ENCODE measurements at regions not wholly inside any gene's neighbourhood (a gene's known extent, or its start where the extent isn't known, plus 50 kb on each side); places are given as distances from the start of the nearest gene placed in this dataset.

DNA sequence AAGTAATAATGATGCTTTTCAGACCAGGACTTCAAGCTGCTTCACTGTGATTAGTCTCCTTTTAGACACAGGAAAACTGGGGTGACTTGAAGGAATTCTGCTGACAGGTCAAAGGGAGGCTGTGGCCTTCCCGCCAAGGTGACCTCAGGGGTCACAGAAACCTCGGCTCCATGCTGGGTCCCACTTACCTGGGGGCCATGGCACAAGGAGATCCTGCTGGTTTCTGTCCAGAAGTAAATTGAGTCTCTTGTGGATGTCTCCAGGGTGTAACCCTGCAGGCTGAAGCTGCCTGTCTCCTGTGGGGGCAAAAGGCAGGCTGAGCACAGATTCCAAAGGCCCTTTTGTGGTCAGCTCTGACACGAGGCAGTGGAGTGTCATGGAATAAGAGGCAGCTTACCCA, 138.7 kb upstream of the MED13L start:
- Histone ChIP-seq H3K9me1 (replicated peaks; ENCODE audit: control insufficient read depth, extremely low read depth, insufficient read depth, low read length) (no peaks in the 10 kb centered on the region), H2AFZ (ENCODE audit: low read depth, low read length) (no peak overlapping the region), H3K27ac (ENCODE audit: insufficient read depth, low read depth, low read length) (no peak overlapping the region), H3K4me3 (replicated peaks in 1 of 3; ENCODE audit: insufficient read depth in 1 of 3, low read depth in 1 of 3, low read length in 3 of 3) (no peak overlapping the region), H3K4me1 (ENCODE audit: control insufficient read depth, extremely low read depth, insufficient read depth, low read length) (no peaks in the 10 kb centered on the region), H3K9ac (replicated peaks; ENCODE audit: extremely low read depth, insufficient read depth, low read length) (no peak overlapping the region), H3K27me3 (ENCODE audit: control insufficient read depth in 2 of 2, insufficient read depth in 2 of 2, low read length in 2 of 2) (no peaks in the 10 kb centered on the region), H3K9me3 (replicated peaks; ENCODE audit: control insufficient read depth, insufficient read depth, low read length) (no peaks in the 10 kb centered on the region), H3K36me3 (ENCODE audit: control insufficient read depth in 2 of 2, extremely low read depth in 1 of 2, insufficient read depth in 2 of 2, low read length in 2 of 2) (no peaks in the 10 kb centered on the region), H4K20me1 (replicated peaks; ENCODE audit: control insufficient read depth, extremely low read depth, insufficient read depth, low read length) (no peaks in the 10 kb centered on the region), H3K79me2 (ENCODE audit: control insufficient read depth, insufficient read depth, low read length) (no peaks in the 10 kb centered on the region), H3K4me2 (ENCODE audit: insufficient read depth, low read length) (no peak overlapping the region)
- dilution Hi-C loops (cut with MboI; ENCODE audit: extremely low pct_ligation_motif_present, low sequenced_read_pairs) (no loop called here), intact Hi-C loops (cut with micrococcal nuclease) (no loop called here)
- no peak for TF ChIP-seq POLR2A (IDR thresholded peaks at IDR 0.05; ENCODE audit: low read depth, low read length)
- TF ChIP-seq MYC (IDR thresholded peaks at IDR 0.05; ENCODE audit: low read depth, low read length), result no peak
- TF ChIP-seq, protein P1, sequence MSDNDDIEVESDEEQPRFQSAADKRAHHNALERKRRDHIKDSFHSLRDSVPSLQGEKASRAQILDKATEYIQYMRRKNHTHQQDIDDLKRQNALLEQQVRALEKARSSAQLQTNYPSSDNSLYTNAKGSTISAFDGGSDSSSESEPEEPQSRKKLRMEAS (IDR thresholded peaks at IDR 0.05; ENCODE audit: insufficient read depth, insufficient read length), result no peak
- no peak for TF ChIP-seq JUN (IDR thresholded peaks at IDR 0.05; ENCODE audit: borderline replicate concordance, insufficient read depth, insufficient read length, low read depth)
- TF ChIP-seq, protein P2, sequence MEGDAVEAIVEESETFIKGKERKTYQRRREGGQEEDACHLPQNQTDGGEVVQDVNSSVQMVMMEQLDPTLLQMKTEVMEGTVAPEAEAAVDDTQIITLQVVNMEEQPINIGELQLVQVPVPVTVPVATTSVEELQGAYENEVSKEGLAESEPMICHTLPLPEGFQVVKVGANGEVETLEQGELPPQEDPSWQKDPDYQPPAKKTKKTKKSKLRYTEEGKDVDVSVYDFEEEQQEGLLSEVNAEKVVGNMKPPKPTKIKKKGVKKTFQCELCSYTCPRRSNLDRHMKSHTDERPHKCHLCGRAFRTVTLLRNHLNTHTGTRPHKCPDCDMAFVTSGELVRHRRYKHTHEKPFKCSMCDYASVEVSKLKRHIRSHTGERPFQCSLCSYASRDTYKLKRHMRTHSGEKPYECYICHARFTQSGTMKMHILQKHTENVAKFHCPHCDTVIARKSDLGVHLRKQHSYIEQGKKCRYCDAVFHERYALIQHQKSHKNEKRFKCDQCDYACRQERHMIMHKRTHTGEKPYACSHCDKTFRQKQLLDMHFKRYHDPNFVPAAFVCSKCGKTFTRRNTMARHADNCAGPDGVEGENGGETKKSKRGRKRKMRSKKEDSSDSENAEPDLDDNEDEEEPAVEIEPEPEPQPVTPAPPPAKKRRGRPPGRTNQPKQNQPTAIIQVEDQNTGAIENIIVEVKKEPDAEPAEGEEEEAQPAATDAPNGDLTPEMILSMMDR (IDR thresholded peaks at IDR 0.05; ENCODE audit: extremely low read depth in 1 of 2, insufficient read depth in 1 of 2, low read depth in 1 of 2, low read length in 2 of 2), result no peak
- no peak for TF ChIP-seq GATA2 (IDR thresholded peaks at IDR 0.05; ENCODE audit: insufficient read depth, insufficient read length, low read depth, low read length)
- no peak for TF ChIP-seq POLR2AphosphoS5 (IDR thresholded peaks at IDR 0.05; ENCODE audit: insufficient read depth, low read depth, low read length)
- TF ChIP-seq EZH2 (IDR thresholded peaks at IDR 0.05; ENCODE audit: borderline replicate concordance, low read depth, low read length, severe bottlenecking), result no peak
- no peak for TF ChIP-seq FOS (IDR thresholded peaks at IDR 0.05; ENCODE audit: borderline replicate concordance, insufficient read depth, low read length)
- FAIRE-seq (no peak), DNase-seq (ENCODE audit: low read depth, low spot score) (no peak)
- ChIA-PET POLR2A (no interaction called here), CTCF (no interaction called here)
- BruUV-seq (replicated peaks), result no TSS peak
